ENCODE measurements at regions not wholly inside any gene's neighbourhood (a gene's known extent, or its start where the extent isn't known, plus 50 kb on each side); places are given as distances from the start of the nearest gene placed in this dataset.

DNA sequence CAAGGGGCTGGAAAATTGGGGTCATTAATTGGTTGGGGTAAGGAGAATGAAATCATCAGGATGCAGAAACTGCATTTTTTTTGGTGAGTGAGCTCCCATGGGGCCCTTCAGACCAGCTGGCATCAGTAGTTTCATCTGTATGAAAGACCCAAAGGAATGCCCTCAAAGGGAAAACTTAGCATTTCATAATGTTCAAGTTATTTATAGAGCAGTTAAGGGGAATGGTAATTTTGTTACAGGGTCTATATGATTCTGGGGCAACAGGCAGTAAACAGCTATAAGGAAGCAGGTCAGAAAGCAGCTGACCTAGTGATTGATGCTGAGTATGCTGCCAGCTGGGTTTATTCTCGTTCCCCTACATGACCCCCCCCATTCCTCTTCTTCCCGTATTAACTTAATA lies 448.9 kb downstream of the OCA2 start:
- Histone ChIP-seq H3K27ac (ENCODE audit: low read depth, low read length) (no peak overlapping the region), H3K36me3 (ENCODE audit: control insufficient read depth, low read length) (no peaks in the 10 kb centered on the region), H4K20me1 (ENCODE audit: control insufficient read depth, insufficient read depth, low read depth, low read length) (no peaks in the 10 kb centered on the region), H3K4me2 (ENCODE audit: low read length) (no peak overlapping the region), H3K9me2 (replicated peaks; ENCODE audit: control insufficient read depth, low read length) (no peaks in the 10 kb centered on the region), H3K4me3 (ENCODE audit: low read length) (no peak overlapping the region), H3K27me3 (ENCODE audit: control insufficient read depth, low read length) (no peaks in the 10 kb centered on the region), H3K79me2 (ENCODE audit: control insufficient read depth, low read length) (no peaks in the 10 kb centered on the region), H3K9me3 (ENCODE audit: control insufficient read depth, insufficient read depth, low read length) (peaks cover 5% of the 10 kb centered on the region; the same call in 1 of the 2 replicates), H3F3A (ENCODE audit: control insufficient read depth, insufficient read depth) (no peaks in the 10 kb centered on the region), H3K4me1 (ENCODE audit: control insufficient read depth, low read length) (no peaks in the 10 kb centered on the region)
- TF ChIP-seq EZH2phosphoT487 (IDR thresholded peaks at IDR 0.05; ENCODE audit: borderline replicate concordance, low read length) = no peak
- no peak for TF ChIP-seq CTCF (IDR thresholded peaks at IDR 0.05; ENCODE audit: low read depth, low read length, poor library complexity, severe bottlenecking)

DNA sequence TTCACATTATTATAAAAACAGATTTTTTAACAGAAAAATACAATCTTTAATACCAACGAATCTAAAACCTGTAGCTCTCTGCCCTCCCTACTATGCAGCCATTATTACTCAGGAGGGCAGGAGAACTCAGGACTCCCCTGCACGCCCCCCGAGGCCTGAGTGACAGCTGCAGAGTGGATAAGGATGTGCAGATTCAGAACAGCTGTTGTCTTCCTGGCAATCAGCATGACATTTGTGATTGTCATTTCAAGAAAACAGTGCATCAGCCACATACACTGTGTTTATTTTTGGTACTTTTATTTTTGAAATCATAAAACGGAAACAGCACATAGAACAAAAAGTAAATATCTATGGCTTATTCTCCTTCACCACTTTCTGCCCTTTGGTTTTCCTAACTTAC lies 450.8 kb downstream of the OCA2 start:
- no peaks in the 10 kb centered on the region for H4K20me1 ChIP-seq (ENCODE audit: control insufficient read depth, insufficient read depth, low read depth, low read length)
- TF ChIP-seq CTCF (IDR thresholded peaks at IDR 0.05; ENCODE audit: low read depth, low read length, poor library complexity, severe bottlenecking) = no peak
- no peak for TF ChIP-seq EZH2phosphoT487 (IDR thresholded peaks at IDR 0.05; ENCODE audit: borderline replicate concordance, low read length)
- no peak overlapping the region for H3K27ac ChIP-seq (ENCODE audit: low read depth, low read length)
- no peaks in the 10 kb centered on the region for H3K27me3 ChIP-seq (ENCODE audit: control insufficient read depth, low read length)
- no peaks in the 10 kb centered on the region for H3K36me3 ChIP-seq (ENCODE audit: control insufficient read depth, low read length)
- peaks cover 5% of the 10 kb centered on the region; the same call in 1 of the 2 replicates for H3K9me3 ChIP-seq (ENCODE audit: control insufficient read depth, insufficient read depth, low read length)
- no peaks in the 10 kb centered on the region for H3K9me2 ChIP-seq (replicated peaks; ENCODE audit: control insufficient read depth, low read length)
- no peaks in the 10 kb centered on the region for H3F3A ChIP-seq (ENCODE audit: control insufficient read depth, insufficient read depth)
- no peak overlapping the region for H3K4me3 ChIP-seq (ENCODE audit: low read length)
- no peaks in the 10 kb centered on the region for H3K79me2 ChIP-seq (ENCODE audit: control insufficient read depth, low read length)
- H3K4me1 ChIP-seq (ENCODE audit: control insufficient read depth, low read length) = no peaks in the 10 kb centered on the region
- H3K4me2 ChIP-seq (ENCODE audit: low read length) = no peak overlapping the region

- no peak overlapping the region for H3K4me2 ChIP-seq (ENCODE audit: low read length)
- H3K4me1 ChIP-seq (ENCODE audit: control insufficient read depth, low read length) = no peaks in the 10 kb centered on the region
- H3K9me2 ChIP-seq (replicated peaks; ENCODE audit: control insufficient read depth, low read length) = no peaks in the 10 kb centered on the region
- H3K4me3 ChIP-seq (ENCODE audit: low read length) = no peak overlapping the region
- TF ChIP-seq CTCF (IDR thresholded peaks at IDR 0.05; ENCODE audit: low read depth, low read length, poor library complexity, severe bottlenecking) (no peak), EZH2phosphoT487 (IDR thresholded peaks at IDR 0.05; ENCODE audit: borderline replicate concordance, low read length) (no peak)
- no peaks in the 10 kb centered on the region for H3K27me3 ChIP-seq (ENCODE audit: control insufficient read depth, low read length)
- no peaks in the 10 kb centered on the region for H3K79me2 ChIP-seq (ENCODE audit: control insufficient read depth, low read length)
- no peak overlapping the region for H3K27ac ChIP-seq (ENCODE audit: low read depth, low read length)
- H4K20me1 ChIP-seq (ENCODE audit: control insufficient read depth, insufficient read depth, low read depth, low read length) = no peaks in the 10 kb centered on the region
- H3K36me3 ChIP-seq (ENCODE audit: control insufficient read depth, low read length) = no peaks in the 10 kb centered on the region
- peaks cover 5% of the 10 kb centered on the region; the same call in 1 of the 2 replicates for H3K9me3 ChIP-seq (ENCODE audit: control insufficient read depth, insufficient read depth, low read length)
- H3F3A ChIP-seq (ENCODE audit: control insufficient read depth, insufficient read depth) = no peaks in the 10 kb centered on the region
Observed at GRCh38 chr15:27646531-27646930, 452.6 kb downstream of the OCA2 start.

Measured in DOHH2 (cell line).